MM.1S (cell line): ENCODE measurements at regions not wholly inside any gene's neighbourhood (a gene's known extent, or its start where the extent isn't known, plus 50 kb on each side); places are given as distances from the start of the nearest gene placed in this dataset.

Experiments
- EZH2 ChIP-seq: fragments of 300-600 bp; sonication (generic); optimal IDR thresholded peaks from 2 replicates; pipeline ENCODE3; 2017; ENCODE audit warnings: low read depth, mild to moderate bottlenecking, antibody characterized with exemption, low read length, mixed read lengths
- EZH2phosphoT487 ChIP-seq: fragments of 300-600 bp; sonication (generic); IDR thresholded peaks from 2 replicates; pipeline ENCODE4 v1.6.1; 2018; ENCODE audit warnings: antibody characterized with exemption, low read length
- TF ChIP-seq, protein P1 (sequence below): fragments of 300-600 bp; sonication (generic); IDR thresholded peaks from 2 replicates; pipeline ENCODE4 v1.5.1; 2016; ENCODE audit warnings: antibody characterized with exemption, low read length, mixed read lengths

DNA sequence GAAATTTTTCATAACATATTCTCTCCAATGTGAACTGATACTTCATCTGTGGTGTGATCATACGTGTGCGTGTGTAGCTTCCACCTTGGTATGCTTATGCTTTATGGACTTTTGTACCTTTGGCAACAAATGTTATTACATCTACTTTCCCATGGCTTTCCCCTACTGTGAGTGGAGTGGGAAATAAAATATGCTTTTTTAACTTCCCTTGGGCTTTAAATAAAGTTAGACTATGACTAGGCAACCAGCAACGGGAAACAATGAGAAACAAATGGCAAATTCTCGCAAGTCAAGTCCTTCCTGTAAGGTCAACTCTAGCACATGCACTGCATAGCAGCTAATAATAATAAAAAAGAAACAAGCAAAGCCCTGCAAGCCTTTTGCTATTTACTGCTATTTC lies 205.0 kb upstream of the PDE5A start:
- TF ChIP-seq EZH2phosphoT487 (no peak), EZH2 (no peak)
- TF ChIP-seq, protein P1, sequence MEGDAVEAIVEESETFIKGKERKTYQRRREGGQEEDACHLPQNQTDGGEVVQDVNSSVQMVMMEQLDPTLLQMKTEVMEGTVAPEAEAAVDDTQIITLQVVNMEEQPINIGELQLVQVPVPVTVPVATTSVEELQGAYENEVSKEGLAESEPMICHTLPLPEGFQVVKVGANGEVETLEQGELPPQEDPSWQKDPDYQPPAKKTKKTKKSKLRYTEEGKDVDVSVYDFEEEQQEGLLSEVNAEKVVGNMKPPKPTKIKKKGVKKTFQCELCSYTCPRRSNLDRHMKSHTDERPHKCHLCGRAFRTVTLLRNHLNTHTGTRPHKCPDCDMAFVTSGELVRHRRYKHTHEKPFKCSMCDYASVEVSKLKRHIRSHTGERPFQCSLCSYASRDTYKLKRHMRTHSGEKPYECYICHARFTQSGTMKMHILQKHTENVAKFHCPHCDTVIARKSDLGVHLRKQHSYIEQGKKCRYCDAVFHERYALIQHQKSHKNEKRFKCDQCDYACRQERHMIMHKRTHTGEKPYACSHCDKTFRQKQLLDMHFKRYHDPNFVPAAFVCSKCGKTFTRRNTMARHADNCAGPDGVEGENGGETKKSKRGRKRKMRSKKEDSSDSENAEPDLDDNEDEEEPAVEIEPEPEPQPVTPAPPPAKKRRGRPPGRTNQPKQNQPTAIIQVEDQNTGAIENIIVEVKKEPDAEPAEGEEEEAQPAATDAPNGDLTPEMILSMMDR = no peak
